HepG2 (cell line): ENCODE measurements at regions not wholly inside any gene's neighbourhood (a gene's known extent, or its start where the extent isn't known, plus 50 kb on each side); places are given as distances from the start of the nearest gene placed in this dataset.

Experiments
- ATAC-seq: fragments of 200-7000 bp; cut with Tn5 transposase; 3 replicates; pipeline ENCODE4 v1.9.1; 2020; ENCODE audit warnings: mild to moderate bottlenecking, moderate library complexity
- BruUV-seq: library from RNA; stranded (reverse); fragments of 400-500 nt; replicated peaks from 2 replicates; lab custom pipeline; 2021; lab: Mats Ljungman, UMichigan
- CTCF ChIA-PET: fragments of 300-600 bp; formaldehyde crosslinking; extraction: SDS; loops from one replicate; lab custom pipeline; 2021; ENCODE audit warnings: low total read pairs, inconsistent platforms, low intra/inter-chr PET ratio; lab: Yijun Ruan, JAX
- POLR2A ChIA-PET: fragments of 350-600 bp; sonication (Branson Sonifier 250); formaldehyde crosslinking; loops from one replicate; lab custom pipeline; 2020; ENCODE audit warnings: antibody characterized with exemption, inconsistent platforms; lab: Yijun Ruan, JAX
- DNase-seq: peaks from one replicate; pipeline ENCODE4 v3.0.0-alpha.2; 2015; ENCODE audit warnings: low spot score
- FAIRE-seq: peaks from 3 replicates; lab custom pipeline; 2011; peaks lifted over from hg19 to GRCh38; lab: Jason Lieb, UNC
- H2AFZ ChIP-seq: one replicate; pipeline ENCODE4 v1.6.1; 2011; ENCODE audit warnings: low read length, inconsistent platforms
- H3K27ac ChIP-seq: fragments of 300-600 bp; 3 replicates; pipeline ENCODE4 v1.8.0; 2011; ENCODE audit warnings: mixed run types, mild to moderate bottlenecking, mixed read lengths, low read length, inconsistent platforms; ENCODE audit not compliant: insufficient read depth; ENCODE audit errors: extremely low read length
- H3K27me3 ChIP-seq, 2 experiments: fragments of 200-600 bp in 1 of 2; 2 replicates in 1 of 2; 3 replicates in 1 of 2; pipeline versions ENCODE4 v1.6.0 to v1.8.0; 2011; ENCODE audit warnings: low read length in 2 of 2, mild to moderate bottlenecking in 2 of 2, moderate library complexity in 2 of 2, inconsistent platforms in 1 of 2; ENCODE audit not compliant: insufficient read depth in 2 of 2, control insufficient read depth in 1 of 2
- H3K36me3 ChIP-seq, 2 experiments: fragments of 200-600 bp in 1 of 2; replicated peaks in 1 of 2; 2 replicates in 1 of 2; 3 replicates in 1 of 2; pipeline versions ENCODE4 v1.5.1 to v1.8.0; 2011; ENCODE audit warnings: low read length in 2 of 2, inconsistent platforms in 1 of 2; ENCODE audit not compliant: insufficient read depth in 2 of 2, control insufficient read depth in 1 of 2
- H3K4me1 ChIP-seq: 2 replicates; pipeline ENCODE4 v1.5.1; 2012; ENCODE audit warnings: low read length, inconsistent platforms; ENCODE audit not compliant: insufficient read depth
- H3K4me2 ChIP-seq: 2 replicates; pipeline ENCODE4 v1.6.0; 2011; ENCODE audit warnings: low read depth, low read length, inconsistent platforms
- H3K4me3 ChIP-seq, 3 experiments: fragments of 200-600 bp in 1 of 3; sonication (generic), shearing (Covaris generic) in 1 of 3; replicated peaks in 1 of 3; 2 replicates each; pipeline ENCODE4 v1.5.1; 2011 to 2016; ENCODE audit warnings: low read length in 3 of 3, inconsistent platforms in 2 of 3, low read depth in 2 of 3, mild to moderate bottlenecking in 2 of 3, control low read depth in 1 of 3, mixed read lengths in 1 of 3; ENCODE audit not compliant: insufficient read depth in 1 of 3
- H3K79me2 ChIP-seq: one replicate; pipeline ENCODE4 v1.6.1; 2011; ENCODE audit warnings: low read length, inconsistent platforms; ENCODE audit not compliant: insufficient read depth
- H3K9ac ChIP-seq: 2 replicates; pipeline ENCODE4 v1.6.0; 2011; ENCODE audit warnings: mild to moderate bottlenecking, low read depth, low read length, inconsistent platforms; ENCODE audit not compliant: insufficient read depth
- H3K9me3 ChIP-seq: 2 replicates; pipeline ENCODE4 v1.5.1; 2012; ENCODE audit warnings: mild to moderate bottlenecking, low read length
- H4K20me1 ChIP-seq: 2 replicates; pipeline ENCODE4 v1.6.0; 2011; ENCODE audit warnings: inconsistent platforms, mild to moderate bottlenecking, low read length, moderate library complexity; ENCODE audit not compliant: insufficient read depth
- CEBPB ChIP-seq: IDR thresholded peaks from 2 replicates; pipeline ENCODE4 v1.6.1; 2011; ENCODE audit warnings: low read depth, low read length, improper control_type of control experiment, borderline replicate concordance
- KDM2A ChIP-seq: sonication (generic); formaldehyde crosslinking; IDR thresholded peaks from 2 replicates; pipeline ENCODE4 v1.4.0; 2020; ENCODE audit warnings: low read depth, missing genetic modification reagents, borderline replicate concordance
- MBNL3 ChIP-seq: fragments of 250-450 bp; sonication (Bioruptor Pico); conservative IDR thresholded peaks from 2 replicates; pipeline ENCODE4 v1.8.0; 2022; ENCODE audit warnings: mild to moderate bottlenecking, inconsistent platforms
- NR2F6 ChIP-seq, 2 experiments: IDR thresholded peaks; 2 replicates each; pipeline ENCODE4 v1.6.1; 2016; ENCODE audit warnings: antibody characterized with exemption in 1 of 2, mild to moderate bottlenecking in 1 of 2
- ONECUT2 ChIP-seq: sonication (generic); formaldehyde crosslinking; IDR thresholded peaks from 2 replicates; pipeline ENCODE4 v1.4.0; 2020; ENCODE audit warnings: missing genetic modification reagents
- PHF8 ChIP-seq: sonication (generic); formaldehyde crosslinking; IDR thresholded peaks from 2 replicates; pipeline ENCODE4 v1.5.0; 2020; ENCODE audit warnings: missing genetic modification reagents
- RFX3 ChIP-seq: IDR thresholded peaks from 2 replicates; pipeline ENCODE4 v1.6.1; 2016; ENCODE audit warnings: missing biosample characterization, missing genetic modification reagents
- SIN3B ChIP-seq: fragments of 150-350 bp; IDR thresholded peaks from 2 replicates; pipeline ENCODE4 v1.6.1; 2014; ENCODE audit warnings: low read length
- THYN1 ChIP-seq: sonication (generic); formaldehyde crosslinking; IDR thresholded peaks from 2 replicates; pipeline ENCODE4 v1.8.1; 2023; ENCODE audit warnings: low read depth, mild to moderate bottlenecking, moderate library complexity, missing genetic modification reagents, borderline replicate concordance
- ZNF138 ChIP-seq: sonication (generic); formaldehyde crosslinking; IDR thresholded peaks from 2 replicates; pipeline ENCODE4 v1.5.0; 2020; ENCODE audit warnings: mild to moderate bottlenecking, low read depth, missing genetic modification reagents
- ZNF776 ChIP-seq: sonication (generic); formaldehyde crosslinking; IDR thresholded peaks from 2 replicates; pipeline ENCODE4 v1.4.0; 2020; ENCODE audit warnings: mild to moderate bottlenecking, missing genetic modification reagents
- WGBS: methylation state at CpG from one replicate; pipeline ENCODE4 v1.1.6; 2017; ENCODE audit warnings: low lambda C conversion rate; 5-methylcytosine and 5-hydroxymethylcytosine counted together
- in situ Hi-C: cut with HindIII; loops from 2 replicates; pipeline ENCODE4 v1.10.0; 2017; ENCODE audit warnings: low pct_unique_long_range_greater_than_20kb; ENCODE audit not compliant: extremely low pct_ligation_motif_present
- intact Hi-C: fragments of 100-400 bp; cut with micrococcal nuclease; formaldehyde crosslinking; loops from one replicate; pipeline ENCODE4 v1.10.0; 2022; ENCODE audit not compliant: unreplicated experiment
- TF ChIP-seq, protein P1 (sequence below): sonication (generic); formaldehyde crosslinking; IDR thresholded peaks from 2 replicates; pipeline ENCODE4 v1.5.0; 2020; ENCODE audit warnings: mild to moderate bottlenecking, missing genetic modification reagents
- TF ChIP-seq, protein P2 (sequence below): sonication (generic); formaldehyde crosslinking; IDR thresholded peaks from 2 replicates; pipeline ENCODE4 v1.4.0; 2020; ENCODE audit warnings: low read depth, mild to moderate bottlenecking, missing genetic modification reagents
- TF ChIP-seq, protein P3 (sequence below): IDR thresholded peaks from 2 replicates; pipeline ENCODE4 v1.6.1; 2016; ENCODE audit warnings: low read depth, missing genetic modification reagents, missing compliant biosample characterization

DNA sequence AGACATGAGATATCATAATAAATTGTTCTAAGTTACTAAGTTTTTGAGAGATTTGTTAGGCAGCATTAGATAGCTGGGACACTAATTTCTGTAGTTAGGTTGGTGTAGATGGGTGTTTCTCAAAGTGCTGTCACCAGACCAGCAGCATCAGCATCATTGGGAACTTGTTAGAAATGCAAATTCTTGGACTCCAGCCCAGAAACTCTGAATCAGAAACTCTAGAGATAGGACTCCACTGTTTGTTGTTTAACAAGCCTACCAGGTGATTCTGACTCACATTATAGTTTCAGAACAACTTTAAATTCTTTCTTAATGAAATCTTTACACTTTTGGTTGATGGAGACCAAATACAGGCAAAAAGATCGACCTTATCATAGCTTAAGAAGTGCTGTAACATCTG lies 173.7 kb downstream of the PABPC4L start:
- ATAC-seq (no peak), FAIRE-seq (no peak), DNase-seq (no peak)
- Histone ChIP-seq H3K36me3 (no peaks in the 10 kb centered on the region), H4K20me1 (no peaks in the 10 kb centered on the region), H3K4me3 (no peak overlapping the region), H3K79me2 (no peaks in the 10 kb centered on the region), H3K9me3 (no peaks in the 10 kb centered on the region), H2AFZ (no peak overlapping the region), H3K4me1 (no peaks in the 10 kb centered on the region), H3K9ac (no peak overlapping the region), H3K4me2 (no peak overlapping the region), H3K27ac (no peak overlapping the region), H3K27me3 (no peaks in the 10 kb centered on the region)
- TF ChIP-seq SIN3B = no peak
- TF ChIP-seq MBNL3 (CRISPR knock-in tag) = no peak
- TF ChIP-seq ZNF138 = no peak
- TF ChIP-seq, protein P1, sequence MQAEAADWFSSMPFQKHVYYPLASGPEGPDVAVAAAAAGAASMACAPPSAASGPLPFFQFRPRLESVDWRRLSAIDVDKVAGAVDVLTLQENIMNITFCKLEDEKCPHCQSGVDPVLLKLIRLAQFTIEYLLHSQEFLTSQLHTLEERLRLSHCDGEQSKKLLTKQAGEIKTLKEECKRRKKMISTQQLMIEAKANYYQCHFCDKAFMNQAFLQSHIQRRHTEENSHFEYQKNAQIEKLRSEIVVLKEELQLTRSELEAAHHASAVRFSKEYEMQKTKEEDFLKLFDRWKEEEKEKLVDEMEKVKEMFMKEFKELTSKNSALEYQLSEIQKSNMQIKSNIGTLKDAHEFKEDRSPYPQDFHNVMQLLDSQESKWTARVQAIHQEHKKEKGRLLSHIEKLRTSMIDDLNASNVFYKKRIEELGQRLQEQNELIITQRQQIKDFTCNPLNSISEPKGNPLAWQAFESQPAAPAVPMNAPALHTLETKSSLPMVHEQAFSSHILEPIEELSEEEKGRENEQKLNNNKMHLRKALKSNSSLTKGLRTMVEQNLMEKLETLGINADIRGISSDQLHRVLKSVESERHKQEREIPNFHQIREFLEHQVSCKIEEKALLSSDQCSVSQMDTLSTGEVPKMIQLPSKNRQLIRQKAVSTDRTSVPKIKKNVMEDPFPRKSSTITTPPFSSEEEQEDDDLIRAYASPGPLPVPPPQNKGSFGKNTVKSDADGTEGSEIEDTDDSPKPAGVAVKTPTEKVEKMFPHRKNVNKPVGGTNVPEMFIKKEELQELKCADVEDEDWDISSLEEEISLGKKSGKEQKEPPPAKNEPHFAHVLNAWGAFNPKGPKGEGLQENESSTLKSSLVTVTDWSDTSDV (CRISPR knock-in tag) = no peak
- TF ChIP-seq CEBPB = no peak
- TF ChIP-seq, protein P2, sequence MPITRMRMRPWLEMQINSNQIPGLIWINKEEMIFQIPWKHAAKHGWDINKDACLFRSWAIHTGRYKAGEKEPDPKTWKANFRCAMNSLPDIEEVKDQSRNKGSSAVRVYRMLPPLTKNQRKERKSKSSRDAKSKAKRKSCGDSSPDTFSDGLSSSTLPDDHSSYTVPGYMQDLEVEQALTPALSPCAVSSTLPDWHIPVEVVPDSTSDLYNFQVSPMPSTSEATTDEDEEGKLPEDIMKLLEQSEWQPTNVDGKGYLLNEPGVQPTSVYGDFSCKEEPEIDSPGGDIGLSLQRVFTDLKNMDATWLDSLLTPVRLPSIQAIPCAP = no peak
- no peak for TF ChIP-seq ONECUT2
- TF ChIP-seq NR2F6 (IDR thresholded peaks at IDR 0.05) = no peak
- TF ChIP-seq NR2F6 (CRISPR knock-in tag; IDR thresholded peaks at IDR 0.05) = no peak
- no peak for TF ChIP-seq RFX3 (CRISPR knock-in tag)
- TF ChIP-seq ZNF776 = no peak
- TF ChIP-seq THYN1 (CRISPR knock-in tag) = no peak
- TF ChIP-seq, protein P3, sequence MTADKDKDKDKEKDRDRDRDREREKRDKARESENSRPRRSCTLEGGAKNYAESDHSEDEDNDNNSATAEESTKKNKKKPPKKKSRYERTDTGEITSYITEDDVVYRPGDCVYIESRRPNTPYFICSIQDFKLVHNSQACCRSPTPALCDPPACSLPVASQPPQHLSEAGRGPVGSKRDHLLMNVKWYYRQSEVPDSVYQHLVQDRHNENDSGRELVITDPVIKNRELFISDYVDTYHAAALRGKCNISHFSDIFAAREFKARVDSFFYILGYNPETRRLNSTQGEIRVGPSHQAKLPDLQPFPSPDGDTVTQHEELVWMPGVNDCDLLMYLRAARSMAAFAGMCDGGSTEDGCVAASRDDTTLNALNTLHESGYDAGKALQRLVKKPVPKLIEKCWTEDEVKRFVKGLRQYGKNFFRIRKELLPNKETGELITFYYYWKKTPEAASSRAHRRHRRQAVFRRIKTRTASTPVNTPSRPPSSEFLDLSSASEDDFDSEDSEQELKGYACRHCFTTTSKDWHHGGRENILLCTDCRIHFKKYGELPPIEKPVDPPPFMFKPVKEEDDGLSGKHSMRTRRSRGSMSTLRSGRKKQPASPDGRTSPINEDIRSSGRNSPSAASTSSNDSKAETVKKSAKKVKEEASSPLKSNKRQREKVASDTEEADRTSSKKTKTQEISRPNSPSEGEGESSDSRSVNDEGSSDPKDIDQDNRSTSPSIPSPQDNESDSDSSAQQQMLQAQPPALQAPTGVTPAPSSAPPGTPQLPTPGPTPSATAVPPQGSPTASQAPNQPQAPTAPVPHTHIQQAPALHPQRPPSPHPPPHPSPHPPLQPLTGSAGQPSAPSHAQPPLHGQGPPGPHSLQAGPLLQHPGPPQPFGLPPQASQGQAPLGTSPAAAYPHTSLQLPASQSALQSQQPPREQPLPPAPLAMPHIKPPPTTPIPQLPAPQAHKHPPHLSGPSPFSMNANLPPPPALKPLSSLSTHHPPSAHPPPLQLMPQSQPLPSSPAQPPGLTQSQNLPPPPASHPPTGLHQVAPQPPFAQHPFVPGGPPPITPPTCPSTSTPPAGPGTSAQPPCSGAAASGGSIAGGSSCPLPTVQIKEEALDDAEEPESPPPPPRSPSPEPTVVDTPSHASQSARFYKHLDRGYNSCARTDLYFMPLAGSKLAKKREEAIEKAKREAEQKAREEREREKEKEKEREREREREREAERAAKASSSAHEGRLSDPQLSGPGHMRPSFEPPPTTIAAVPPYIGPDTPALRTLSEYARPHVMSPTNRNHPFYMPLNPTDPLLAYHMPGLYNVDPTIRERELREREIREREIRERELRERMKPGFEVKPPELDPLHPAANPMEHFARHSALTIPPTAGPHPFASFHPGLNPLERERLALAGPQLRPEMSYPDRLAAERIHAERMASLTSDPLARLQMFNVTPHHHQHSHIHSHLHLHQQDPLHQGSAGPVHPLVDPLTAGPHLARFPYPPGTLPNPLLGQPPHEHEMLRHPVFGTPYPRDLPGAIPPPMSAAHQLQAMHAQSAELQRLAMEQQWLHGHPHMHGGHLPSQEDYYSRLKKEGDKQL (CRISPR knock-in tag) = no peak
- no peak for TF ChIP-seq PHF8 (CRISPR knock-in tag)
- TF ChIP-seq KDM2A (CRISPR knock-in tag) = no peak
- in situ Hi-C loops = no loop called here
- ChIA-PET POLR2A (no interaction called here), CTCF (no interaction called here)
- WGBS = 0% methylated on average over 1 of the region's 1 CpG
- intact Hi-C loops = no loop called here
- BruUV-seq = no TSS peak
